GM21786 (cell line): ENCODE measurements at regions not wholly inside any gene's neighbourhood (a gene's known extent, or its start where the extent isn't known, plus 50 kb on each side); places are given as distances from the start of the nearest gene placed in this dataset.

ENCODE experiments used
- ATAC-seq: cut with Tn5 transposase; IDR thresholded peaks from one replicate; pipeline ENCODE4 v1.9.1; 2021; ENCODE audit not compliant: unreplicated experiment

DNA sequence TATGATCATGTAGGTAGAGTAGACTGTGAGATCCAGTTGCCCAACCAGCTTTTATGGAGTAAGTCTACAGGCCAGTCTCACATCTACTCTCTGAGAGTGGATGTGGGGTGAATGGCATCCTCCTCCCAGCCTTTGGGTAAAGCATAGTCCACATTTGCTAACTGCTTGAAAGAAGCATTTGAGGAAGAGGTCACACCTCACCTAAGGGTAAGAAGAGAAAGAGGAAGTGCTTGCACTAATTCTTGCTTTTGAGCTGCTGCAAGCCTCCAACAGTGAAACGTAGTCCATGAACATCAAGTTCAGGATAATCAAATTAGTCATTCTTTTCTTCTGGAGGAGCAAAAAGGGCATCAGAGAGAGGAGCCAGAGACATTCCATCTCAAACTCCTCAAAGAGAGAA, 93.9 kb upstream of the AGR3 start:
- peak; percentile 76 for ATAC-seq

DNA sequence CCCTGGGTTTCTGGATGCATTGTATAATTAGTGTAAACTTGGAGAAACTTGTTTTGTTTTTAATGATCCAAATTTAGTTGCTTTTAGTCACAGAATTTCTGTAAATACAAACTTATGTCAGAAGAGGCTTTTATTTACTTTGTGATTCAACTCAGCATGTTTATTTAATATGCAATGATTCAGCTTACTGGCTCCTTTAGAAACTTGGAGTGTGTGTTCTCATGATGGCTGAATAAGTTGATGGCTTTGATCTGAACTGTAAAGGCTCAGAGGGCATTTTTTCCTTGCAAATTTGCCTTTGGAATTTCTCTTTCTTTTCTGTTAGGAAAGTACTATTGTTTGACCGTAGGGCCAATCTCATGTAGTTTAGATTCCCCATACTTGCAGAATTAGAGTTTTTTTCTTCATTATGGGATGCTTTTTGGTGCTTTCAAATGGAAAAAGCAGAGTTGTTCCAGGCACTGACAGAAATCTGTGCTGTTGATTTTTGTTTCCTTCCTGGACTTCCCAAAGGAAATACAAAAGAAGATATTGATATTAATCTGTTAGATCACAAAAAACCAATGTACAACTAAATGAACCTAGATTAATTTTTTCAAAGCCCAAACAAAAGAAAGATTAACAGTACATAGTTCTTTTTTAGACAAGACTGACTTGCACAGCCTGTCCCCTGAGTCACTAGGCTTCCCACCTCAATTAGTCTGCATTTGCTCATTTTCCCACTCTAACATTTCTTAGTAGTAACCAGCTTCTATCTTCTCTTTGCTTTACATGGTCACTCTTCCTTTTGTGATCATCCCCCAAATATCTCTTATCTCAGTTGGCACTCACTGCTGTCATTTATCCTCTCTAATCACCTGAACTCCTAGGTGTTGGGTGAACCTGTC, 96.8 kb upstream of the AGR3 start:
- no peak for ATAC-seq

DNA sequence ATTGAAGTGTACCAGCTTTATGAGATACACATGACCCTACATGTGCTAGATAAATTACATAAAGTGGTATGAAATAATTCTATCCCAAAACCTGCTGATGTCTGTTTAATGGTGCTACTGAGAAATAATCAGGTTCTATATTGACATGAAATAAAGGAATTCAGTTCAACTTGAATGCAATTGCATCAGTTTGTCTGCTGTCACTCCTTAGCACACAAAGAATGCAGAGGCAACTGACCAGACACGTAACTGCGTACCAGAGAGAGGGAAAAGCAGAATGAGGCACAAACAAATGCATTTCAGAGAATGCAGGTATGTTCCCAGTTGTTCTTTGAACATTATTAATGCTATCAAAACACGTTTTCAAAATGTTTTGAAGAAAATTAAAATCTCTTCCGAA, 98.8 kb upstream of the AGR3 start:
- ATAC-seq = no peak

DNA sequence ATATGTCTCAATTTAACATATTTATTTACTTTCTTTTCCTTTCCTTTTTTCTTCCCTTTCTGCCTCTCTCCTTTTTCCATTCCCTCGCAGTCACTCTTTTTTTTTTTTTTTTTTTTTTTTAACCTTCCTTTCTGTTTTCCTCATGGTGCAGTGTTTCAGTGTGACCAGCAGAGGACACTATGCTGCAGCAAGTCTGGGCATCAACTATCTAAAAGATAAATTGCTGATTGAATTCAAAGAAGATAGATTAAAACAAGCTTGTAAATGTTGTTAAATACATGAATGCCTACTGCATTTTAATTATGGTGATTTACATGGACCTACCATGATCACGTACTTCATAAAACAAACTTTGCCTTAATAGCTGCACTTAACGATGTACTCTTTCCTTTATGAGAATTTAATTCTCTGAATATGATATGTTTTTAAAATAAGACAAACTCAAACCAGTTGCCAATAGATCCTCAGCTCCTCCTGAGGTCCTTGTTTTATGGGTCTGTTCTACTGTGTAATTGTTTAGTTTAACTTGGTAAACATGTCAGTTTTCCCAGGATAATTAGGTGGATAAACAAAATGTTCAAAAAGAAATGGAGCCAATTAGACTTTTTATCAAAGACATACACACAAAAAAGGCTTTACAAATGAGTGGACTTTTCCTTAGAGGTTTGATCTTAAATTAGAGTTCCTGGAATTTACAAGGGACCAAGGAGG, 101.0 kb upstream of the AGR3 start:
- peak; percentile 51 for ATAC-seq

DNA sequence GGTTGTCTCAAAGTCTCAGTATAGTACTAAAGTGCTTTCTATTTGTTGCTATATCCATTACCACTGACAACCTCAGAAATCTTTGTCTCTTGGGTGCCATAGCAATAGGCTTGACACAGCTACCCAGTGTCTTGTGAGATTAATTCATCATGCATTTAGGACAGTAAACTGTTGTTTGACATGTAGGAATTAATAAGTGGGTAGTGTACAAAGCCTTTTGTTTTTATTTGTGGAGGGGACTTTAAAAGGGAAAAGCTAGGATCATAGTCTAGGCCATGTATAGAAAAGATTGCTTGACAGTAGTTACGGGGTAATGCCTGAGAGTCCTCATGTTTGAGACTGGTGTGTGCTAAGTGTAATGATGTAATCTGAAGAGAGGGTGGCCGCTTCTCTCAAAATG, 102.6 kb upstream of the AGR3 start:
- ATAC-seq = no peak

DNA sequence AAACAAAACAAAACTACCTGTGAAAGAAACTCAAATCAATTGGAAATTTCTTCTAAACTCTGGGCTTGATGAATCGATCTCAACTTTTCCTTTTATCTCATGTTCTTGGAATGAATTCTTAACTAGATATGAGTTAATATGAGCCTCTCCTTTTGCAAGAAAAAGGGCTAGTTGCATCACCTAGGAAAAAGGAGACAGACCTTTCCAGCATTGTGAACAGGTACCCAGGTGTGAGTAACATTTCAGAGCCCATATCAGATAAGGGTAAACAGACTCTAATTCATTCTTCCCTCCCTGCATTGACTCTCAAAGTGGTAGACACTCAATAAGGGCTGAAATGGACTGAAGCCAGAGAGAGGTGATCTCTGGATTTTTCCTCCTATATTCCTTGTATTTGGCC, 103.8 kb upstream of the AGR3 start:
- no peak for ATAC-seq

DNA sequence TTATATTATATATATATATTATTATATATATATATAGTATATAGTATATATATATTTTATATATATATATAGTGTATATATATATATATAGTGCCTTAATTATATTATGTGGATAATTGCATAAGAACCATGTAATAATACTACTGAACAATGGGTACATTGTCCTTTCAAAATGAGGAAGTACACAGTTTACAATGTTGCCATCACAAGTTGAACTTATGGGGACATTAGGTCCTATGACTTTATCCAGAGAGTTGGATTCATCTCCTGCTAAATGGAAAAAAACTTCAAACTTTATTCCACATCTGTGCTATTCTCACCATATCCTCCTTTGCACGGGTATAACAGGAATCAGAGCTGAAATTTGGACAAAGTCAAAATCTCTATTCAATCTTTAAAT, 105.0 kb upstream of the AGR3 start:
- ATAC-seq = no peak

DNA sequence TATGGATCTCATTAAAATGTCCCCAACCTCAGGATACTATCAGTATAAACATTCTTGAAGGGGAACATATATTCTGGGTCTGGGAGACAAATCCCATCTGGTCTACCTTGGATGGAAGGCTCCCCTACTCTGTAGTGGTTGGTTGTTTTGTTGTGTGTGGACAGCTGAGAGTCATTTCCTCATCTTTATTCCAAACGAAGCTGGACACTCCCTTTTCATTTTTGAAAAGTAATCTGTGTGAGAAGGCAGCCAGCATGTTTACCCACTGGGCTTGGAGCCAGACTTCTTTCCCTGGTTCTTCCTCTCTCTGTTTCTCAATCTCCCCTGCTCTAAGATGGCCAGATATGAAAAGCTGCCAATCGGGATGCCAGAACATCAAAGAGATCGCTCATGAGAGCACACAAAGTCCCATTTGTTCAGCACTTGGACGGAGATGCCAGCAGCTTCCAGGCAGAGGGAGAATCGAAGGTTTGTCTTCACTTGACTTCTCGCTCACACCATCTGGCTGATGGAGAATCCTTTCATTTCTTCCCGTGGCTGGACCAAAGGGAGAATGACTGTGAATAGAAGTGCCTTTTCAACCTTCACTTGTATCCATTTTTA, 108.1 kb upstream of the AGR3 start:
- no peak for ATAC-seq

DNA sequence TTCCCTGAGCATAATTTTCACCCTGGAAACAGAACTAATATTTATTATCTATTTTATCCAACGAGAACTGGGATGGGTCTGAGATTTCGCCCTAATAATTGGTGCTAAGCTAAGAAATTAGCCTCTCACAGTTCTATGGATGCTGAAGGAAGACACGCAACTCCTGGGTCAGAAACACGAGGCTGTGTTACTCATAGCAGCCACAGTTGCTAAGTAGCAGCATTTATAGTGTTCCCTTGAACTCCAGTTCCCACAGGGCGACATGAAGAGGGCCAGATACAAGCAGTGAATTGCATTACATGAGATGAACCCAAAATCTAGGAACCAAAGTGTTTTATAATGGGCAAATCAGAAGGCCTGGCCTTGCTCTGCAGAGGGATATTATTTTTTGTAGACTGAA, 109.8 kb upstream of the AGR3 start:
- ATAC-seq = no peak

DNA sequence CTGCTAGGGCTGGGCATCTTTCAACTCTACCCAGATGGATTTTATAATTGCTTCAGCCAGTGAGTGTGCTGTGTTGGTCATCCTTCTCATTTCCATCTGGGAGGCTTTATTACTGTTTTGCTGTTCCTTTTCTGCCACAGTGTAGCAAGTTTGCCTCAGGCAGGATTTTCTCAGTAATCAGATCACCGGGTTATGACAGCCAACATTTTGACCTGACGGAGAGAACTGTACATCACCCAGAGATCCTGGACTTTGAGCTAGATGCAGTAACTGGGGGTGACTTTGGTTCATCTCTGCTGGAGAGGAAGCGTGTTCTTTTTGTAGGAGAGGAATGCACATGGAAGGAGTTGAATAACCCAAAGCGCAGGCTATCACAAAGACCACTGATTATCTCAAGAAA, 111.8 kb upstream of the AGR3 start:
- no peak for ATAC-seq

DNA sequence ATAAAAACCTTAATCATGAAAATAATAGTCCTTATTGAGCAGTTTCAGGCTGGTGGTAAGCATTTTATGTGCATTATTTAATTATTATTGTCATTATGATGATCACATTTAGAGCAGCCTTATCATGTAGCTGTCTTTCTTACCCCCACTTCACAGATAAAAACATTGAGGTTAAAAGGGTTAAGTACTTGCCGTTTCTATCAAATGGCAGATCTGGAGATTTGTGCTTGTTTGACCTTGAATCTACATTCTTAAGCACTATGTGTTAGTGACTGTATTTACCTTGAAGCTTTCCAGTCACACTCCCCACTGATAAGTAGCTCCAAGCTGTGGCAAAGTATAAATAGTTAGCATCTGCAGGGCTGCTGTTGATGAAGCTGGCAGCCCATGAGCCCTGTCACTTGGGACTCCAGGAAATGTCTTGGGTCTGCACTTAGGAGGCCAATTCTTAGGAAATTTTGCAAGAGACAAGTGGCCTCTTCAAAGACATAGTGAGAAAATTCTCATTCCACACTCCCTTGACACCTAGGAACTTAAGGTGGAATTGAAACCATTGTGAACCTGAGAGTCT, 116.8 kb upstream of the AGR3 start:
- ATAC-seq = no peak

DNA sequence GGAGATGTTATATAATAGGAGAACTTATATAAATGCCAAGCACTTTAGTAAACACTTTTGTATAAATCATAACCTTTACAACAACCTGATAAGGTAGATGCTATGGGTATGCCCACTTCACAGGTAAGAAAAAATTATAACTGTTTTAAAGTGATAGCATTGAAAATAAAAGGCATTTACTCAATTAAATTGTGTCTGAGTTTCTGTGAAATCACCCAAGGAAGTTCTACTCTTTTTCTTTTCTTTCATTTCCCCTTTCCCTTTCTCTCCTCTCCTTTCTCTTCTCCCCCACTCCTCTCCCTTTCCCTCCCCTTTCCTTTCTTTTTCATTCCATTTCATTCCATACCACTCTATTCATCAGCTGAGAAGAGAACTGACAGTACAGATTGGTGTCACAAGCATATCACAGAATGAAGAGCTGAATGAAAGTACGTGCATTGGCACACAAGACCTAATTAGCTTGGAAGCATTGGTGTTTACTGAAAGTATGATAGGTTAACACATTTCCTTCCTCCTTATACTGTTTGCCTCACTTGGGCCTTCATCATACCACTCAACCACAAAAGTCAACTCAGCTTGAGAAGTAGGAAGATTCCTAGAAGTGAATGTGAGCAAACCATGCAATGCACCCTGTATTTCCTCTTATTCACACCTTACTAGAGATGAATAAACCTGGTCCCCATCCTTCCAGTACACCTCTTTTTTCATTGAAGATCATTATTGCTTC, 117.9 kb upstream of the AGR3 start:
- no peak for ATAC-seq

DNA sequence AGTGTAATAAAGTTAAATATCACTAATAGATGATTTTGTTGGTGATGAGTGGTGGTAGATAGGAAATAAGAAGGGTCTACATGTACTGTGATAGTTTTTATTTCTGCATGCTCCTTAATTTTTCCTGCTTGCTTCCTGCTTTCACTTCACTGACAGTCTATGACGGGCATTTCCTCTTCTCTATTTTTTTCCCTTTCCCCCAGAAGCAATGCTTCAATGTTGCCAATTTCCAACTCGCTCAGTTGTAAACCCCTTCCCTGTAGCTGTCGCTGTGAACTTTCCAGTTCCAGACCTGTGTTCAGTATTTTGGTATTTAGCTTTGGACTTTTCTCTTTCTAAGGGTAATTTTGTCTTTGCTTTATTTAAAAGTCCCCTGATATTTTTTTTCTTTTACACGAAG, 123.5 kb upstream of the AGR3 start:
- ATAC-seq = no peak

DNA sequence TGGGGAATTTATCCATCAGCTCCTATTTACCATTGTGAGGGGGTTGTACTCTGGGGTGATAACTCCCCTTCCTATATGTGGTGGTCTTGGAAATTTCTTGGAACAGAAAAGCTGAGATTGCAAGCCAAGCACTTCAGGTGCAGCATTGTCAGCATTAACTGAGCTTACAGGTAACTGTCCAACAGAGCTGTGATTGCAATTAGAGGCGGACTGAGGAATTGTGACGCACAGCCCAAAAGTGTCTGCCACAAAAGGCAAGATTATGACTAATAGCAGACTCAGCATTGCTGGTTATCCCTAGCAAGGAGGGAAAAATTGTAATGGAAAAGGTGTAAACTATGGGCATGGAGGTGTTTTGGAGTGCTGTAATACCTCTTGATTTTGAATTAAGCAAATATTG, 126.1 kb upstream of the AGR3 start:
- ATAC-seq = no peak

DNA sequence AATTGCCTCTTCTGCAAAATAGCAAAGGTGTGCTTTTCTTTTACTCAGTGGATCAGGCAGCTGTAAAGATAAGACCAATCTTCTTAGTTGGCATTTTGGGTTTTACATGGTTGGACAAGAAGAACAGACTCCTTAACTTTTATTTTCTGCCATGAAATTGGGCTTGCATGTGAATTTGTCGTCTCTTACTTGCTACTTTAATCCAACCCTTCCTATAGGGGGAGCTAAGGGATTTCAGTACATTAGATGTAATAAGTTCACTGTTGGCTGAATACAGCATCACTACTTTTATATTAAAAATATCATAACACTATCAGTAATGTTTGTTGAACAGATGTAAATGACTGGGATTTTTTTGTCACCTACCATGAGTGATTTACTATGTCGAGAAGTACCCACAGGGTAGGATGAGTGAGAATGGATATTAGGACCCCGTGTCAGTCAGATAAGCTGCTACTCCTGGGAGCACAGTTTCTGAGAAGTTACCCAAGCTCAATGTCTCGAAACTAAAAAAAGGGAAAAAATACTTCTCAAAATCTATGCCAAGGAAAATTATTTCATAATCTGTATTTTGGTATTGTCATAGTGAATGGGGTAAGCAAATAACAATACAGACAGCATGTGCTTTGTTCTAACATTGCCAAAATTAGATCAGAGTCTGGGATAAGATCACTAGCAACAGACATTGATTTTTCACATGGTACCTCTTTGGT, 127.4 kb upstream of the AGR3 start:
- peak; percentile 51 for ATAC-seq

DNA sequence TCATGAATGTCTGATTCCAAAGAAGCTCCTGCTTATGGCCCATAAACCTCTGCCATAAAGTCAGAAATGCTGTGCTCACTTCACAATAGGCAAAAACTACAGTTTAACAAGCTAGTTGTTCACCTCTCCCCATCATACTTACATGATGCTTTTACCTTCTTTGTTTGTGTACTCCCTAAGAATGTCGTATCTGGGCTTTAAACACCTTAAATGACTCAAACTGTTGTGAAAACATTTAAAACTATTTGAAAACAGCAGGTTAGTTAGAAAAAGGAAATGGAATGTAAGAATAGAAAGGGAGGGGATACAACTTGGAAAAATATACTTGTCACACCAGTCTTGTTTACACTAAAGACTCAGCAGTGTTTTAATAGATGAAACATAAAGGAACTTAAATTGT, 128.2 kb upstream of the AGR3 start:
- no peak for ATAC-seq

DNA sequence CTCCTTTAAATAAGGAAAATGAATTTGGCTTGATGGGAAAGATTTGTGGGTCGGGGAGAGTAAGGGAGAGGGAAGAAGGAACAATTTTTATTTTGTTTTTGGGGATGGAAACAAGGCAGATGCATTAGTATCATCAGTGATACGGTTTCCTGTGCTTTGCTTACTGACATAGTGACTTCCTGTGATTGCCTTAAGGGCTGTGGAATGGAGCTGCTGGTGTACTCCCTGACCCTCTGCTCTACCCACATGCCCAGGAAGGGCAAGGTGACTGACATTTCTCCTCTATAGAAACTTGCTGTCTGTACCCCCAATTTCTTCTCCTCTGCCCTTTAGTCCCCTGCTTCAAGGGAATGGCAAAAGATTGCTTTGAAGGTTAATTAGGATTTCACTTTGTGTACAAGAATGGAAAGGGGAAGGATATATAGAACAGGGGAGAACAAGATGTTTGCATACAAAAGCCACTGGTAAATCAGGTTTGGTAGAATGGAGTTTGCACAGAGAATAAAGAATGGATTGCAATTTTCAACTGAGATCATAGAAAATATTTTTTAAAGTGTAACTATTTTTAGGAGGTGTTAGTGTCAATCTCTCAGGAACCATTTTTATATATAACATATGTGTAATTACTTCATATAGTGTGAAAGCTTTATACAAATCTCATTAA, 129.0 kb upstream of the AGR3 start:
- ATAC-seq = no peak

DNA sequence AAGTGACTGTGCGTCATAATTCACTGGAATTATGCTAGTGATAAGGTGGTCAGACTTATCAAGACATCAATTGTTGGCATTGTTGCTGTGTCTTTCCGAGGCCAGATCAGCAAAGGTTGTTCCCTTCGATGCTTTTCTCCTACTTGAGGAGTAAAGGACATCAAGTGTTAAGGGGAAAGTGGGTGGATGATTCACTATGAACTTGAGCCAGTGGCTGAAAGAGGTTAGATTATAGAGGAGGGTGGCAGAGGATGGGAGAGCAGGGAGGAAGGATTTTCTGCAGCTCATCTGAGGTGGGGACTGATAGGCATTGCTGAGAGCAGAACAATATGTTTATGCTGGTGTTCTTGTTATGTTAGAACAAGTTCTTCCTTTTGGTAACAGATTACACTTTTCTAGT, 131.4 kb upstream of the AGR3 start:
- ATAC-seq = no peak

DNA sequence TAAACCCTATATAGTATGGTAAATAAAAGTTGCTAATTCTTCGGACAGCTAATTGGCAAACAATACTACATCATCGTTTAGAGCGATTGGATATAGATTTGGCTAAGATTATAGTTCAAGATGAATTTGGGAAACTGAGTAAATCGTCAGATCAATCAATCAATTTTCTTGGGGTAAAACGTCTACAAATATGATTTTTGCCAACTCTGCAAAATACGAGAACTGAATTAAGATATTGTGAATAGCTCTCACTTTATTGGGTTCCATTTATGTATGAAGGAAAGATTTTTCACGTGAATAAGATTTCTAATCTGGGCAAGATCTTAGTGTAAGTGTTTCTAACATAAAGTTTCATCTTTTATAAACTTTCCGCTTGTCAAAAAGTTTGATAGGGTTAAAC, 132.9 kb upstream of the AGR3 start:
- ATAC-seq = no peak

DNA sequence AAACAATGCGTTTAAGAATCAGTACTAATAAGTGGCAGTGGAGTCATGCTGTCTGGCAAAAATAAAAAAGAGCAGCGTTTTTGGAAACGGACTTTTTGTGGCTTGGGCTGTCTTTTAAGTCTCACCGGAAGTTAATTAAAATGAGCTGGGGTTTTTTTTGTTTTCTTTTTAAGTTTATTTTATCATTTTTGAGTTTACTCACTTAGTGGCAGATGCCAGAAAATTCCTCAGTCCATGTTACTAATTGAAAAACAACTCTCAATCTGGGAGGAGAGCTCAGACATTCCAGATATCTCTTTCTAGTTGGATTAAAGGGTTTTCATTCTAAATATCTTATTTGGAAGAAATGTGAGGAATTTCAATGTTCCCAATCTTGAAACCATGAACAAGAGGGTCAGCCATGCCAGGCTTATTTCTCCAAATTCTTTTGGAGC, 133.8 kb upstream of the AGR3 start:
- ATAC-seq = no peak
